LHCN-M2 (cell line): ENCODE measurements at regions not wholly inside any gene's neighbourhood (a gene's known extent, or its start where the extent isn't known, plus 50 kb on each side); places are given as distances from the start of the nearest gene placed in this dataset.
"Not testable (repeated sequence)": the region's sequence is repeated elsewhere in the genome, so short reads cannot be mapped to it uniquely, and the experiment has no call there.

Experiments
- DNase-seq: peaks from one replicate; pipeline ENCODE4 v3.0.0-alpha.2; 2012; ENCODE audit warnings: low read depth

- no peak for DNase-seq
Observed at GRCh38 chr10:130929422-130930325, 381.8 kb downstream of the TCERG1L start.

- DNase-seq, result no peak
Observed at GRCh38 chr10:130930821-130931220, 380.7 kb downstream of the TCERG1L start.

- DNase-seq, result no peak
Observed at GRCh38 chr10:130931256-130931655, 380.3 kb downstream of the TCERG1L start.

- DNase-seq, result no peak
Observed at GRCh38 chr10:130932326-130933007, 379.1 kb downstream of the TCERG1L start.

GRCh38 chr10:130933008-130933390 is 378.5 kb downstream of the TCERG1L start:
- DNase-seq, result no peak

GRCh38 chr10:130934293-130935127 is 377.0 kb downstream of the TCERG1L start:
- no peak for DNase-seq

- DNase-seq, result no peak
Observed at GRCh38 chr10:130935128-130935439, 376.4 kb downstream of the TCERG1L start.

GRCh38 chr10:130935897-130936550 is 375.5 kb downstream of the TCERG1L start:
- DNase-seq, result no peak

GRCh38 chr10:130936851-130937250 is 374.7 kb downstream of the TCERG1L start:
- DNase-seq, result no peak

GRCh38 chr10:130938051-130938450 is 373.5 kb downstream of the TCERG1L start:
- no peak for DNase-seq

- DNase-seq, result not testable (repeated sequence)
Observed at GRCh38 chr10:130938891-130939290, 372.6 kb downstream of the TCERG1L start.

GRCh38 chr10:130941886-130942285 is 369.6 kb downstream of the TCERG1L start:
- no peak for DNase-seq

GRCh38 chr10:130952086-130952485 is 359.4 kb downstream of the TCERG1L start:
- DNase-seq, result no peak

GRCh38 chr10:130954326-130954905 is 357.1 kb downstream of the TCERG1L start:
- DNase-seq, result no peak

GRCh38 chr10:130956251-130956650 is 355.3 kb downstream of the TCERG1L start:
- DNase-seq, result no peak

- no peak for DNase-seq
Observed at GRCh38 chr10:130957423-130957822, 354.1 kb downstream of the TCERG1L start.

GRCh38 chr10:130958003-130958402 is 353.5 kb downstream of the TCERG1L start:
- no peak for DNase-seq

- no peak for DNase-seq
Observed at GRCh38 chr10:130958981-130959751, 352.4 kb downstream of the TCERG1L start.

GRCh38 chr10:130959752-130960195 is 351.7 kb downstream of the TCERG1L start:
- DNase-seq, result no peak

- no peak for DNase-seq
Observed at GRCh38 chr10:130960531-130960930, 351.0 kb downstream of the TCERG1L start.
